PC-9 (cell line): ENCODE measurements at regions not wholly inside any gene's neighbourhood (a gene's known extent, or its start where the extent isn't known, plus 50 kb on each side); places are given as distances from the start of the nearest gene placed in this dataset.
A peak's percentile ranks its signal among the peaks of the same experiment; 100 is the strongest.

Experiments used
- BruUV-seq: library from RNA; stranded (reverse); fragments of 400-500 nt; replicated peaks from 2 replicates; lab custom pipeline; 2021; lab: Mats Ljungman, UMichigan
- CTCF ChIA-PET: fragments of 300-600 bp; sonication (Branson Sonifier 250); formaldehyde crosslinking; loops from one replicate; lab custom pipeline; 2022; ENCODE audit warnings: antibody characterized with exemption; lab: Charles Lee
- POLR2A ChIA-PET: fragments of 300-600 bp; sonication (Branson Sonifier 250); formaldehyde crosslinking; loops from one replicate; lab custom pipeline; 2022; ENCODE audit warnings: antibody characterized with exemption; ENCODE audit not compliant: unreplicated experiment; lab: Charles Lee
- DNase-seq, 2 experiments: peaks; one replicate each; pipeline versions ENCODE4 v3.0.0 to v3.0.0-alpha.2; 2015 to 2022; ENCODE audit warnings: mixed read lengths in 1 of 2
- H2AFZ ChIP-seq: fragments of 200-600 bp; sonication (generic); 2 replicates; pipeline ENCODE4 v1.8.1; 2017; ENCODE audit warnings: antibody characterized with exemption
- H3F3A ChIP-seq: fragments of 200-600 bp; sonication (generic); 2 replicates; pipeline ENCODE4 v1.8.1; 2017; ENCODE audit warnings: antibody characterized with exemption, mild to moderate bottlenecking, low read depth; ENCODE audit not compliant: insufficient read depth
- H3K27ac ChIP-seq: fragments of 200-600 bp; sonication (generic); 2 replicates; pipeline ENCODE4 v1.6.1; 2016; ENCODE audit warnings: mixed run types
- H3K27me3 ChIP-seq: fragments of 200-600 bp; sonication (generic); 2 replicates; pipeline ENCODE4 v1.6.1; 2016; ENCODE audit warnings: low read depth, mixed run types; ENCODE audit not compliant: insufficient read depth
- H3K36me3 ChIP-seq: fragments of 200-600 bp; sonication (generic); 2 replicates; pipeline ENCODE4 v1.6.1; 2016; ENCODE audit warnings: low read depth, mixed run types
- H3K4me1 ChIP-seq: fragments of 200-600 bp; sonication (generic); replicated peaks from 2 replicates; pipeline ENCODE4 v1.6.1; 2016; ENCODE audit warnings: mixed run types; ENCODE audit not compliant: insufficient read depth
- H3K4me2 ChIP-seq: fragments of 200-600 bp; sonication (generic); 2 replicates; pipeline ENCODE4 v1.6.1; 2017; ENCODE audit warnings: mixed run types
- H3K4me3 ChIP-seq: fragments of 200-600 bp; sonication (generic); 2 replicates; pipeline ENCODE4 v1.6.1; 2016; ENCODE audit warnings: mixed run types
- H3K79me2 ChIP-seq: fragments of 200-600 bp; sonication (generic); 2 replicates; pipeline ENCODE4 v1.6.1; 2017; ENCODE audit warnings: low read depth, mixed run types
- H3K9me2 ChIP-seq: fragments of 200-600 bp; sonication (generic); 2 replicates; pipeline ENCODE4 v1.8.1; 2017; ENCODE audit warnings: mild to moderate bottlenecking; ENCODE audit not compliant: insufficient read depth
- H3K9me3 ChIP-seq: fragments of 200-600 bp; sonication (generic); 2 replicates; pipeline ENCODE4 v1.8.1; 2016; ENCODE audit warnings: low read depth; ENCODE audit not compliant: insufficient read depth
- H4K20me1 ChIP-seq: fragments of 200-600 bp; sonication (generic); 2 replicates; pipeline ENCODE4 v1.8.1; 2017; ENCODE audit not compliant: insufficient read depth
- EZH2 ChIP-seq: fragments of 200-600 bp; sonication (generic); IDR thresholded peaks from 2 replicates; pipeline ENCODE4 v1.8.0; 2017; ENCODE audit warnings: antibody characterized with exemption, low read depth
- intact Hi-C: fragments of 100-400 bp; cut with micrococcal nuclease; formaldehyde crosslinking; loops from one replicate; pipeline ENCODE4 v1.10.0; 2022; ENCODE audit not compliant: unreplicated experiment
- TF ChIP-seq, protein P1 (sequence below): fragments of 200-600 bp; sonication (generic); conservative IDR thresholded peaks from 2 replicates; pipeline ENCODE4 v1.6.1; 2017; ENCODE audit warnings: mixed run types, antibody characterized with exemption, mild to moderate bottlenecking, moderate library complexity

DNA sequence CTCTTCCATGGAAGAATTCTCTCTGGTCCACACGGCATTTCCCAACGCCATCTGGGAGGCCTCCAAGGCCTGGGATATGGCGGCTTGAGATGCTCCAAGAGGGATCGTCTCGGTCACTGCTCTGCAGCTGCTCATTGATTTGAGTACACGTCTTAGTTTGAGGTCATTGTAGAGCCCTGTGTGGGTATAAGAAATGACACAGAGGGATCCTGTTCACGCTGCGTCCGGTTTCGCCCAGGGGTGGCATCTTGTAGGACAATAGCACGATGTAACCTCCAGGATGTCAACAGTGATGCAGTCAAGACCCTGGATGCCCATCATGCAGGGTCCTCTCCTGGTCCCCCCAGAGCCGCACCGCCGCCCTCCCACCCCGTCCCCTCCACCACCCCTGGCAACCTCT lies 564.6 kb downstream of the BRD1 start:
- no peaks in the 10 kb centered on the region for H3K9me3 ChIP-seq
- no peaks in the 10 kb centered on the region for H3F3A ChIP-seq
- ChIA-PET CTCF (no interaction called here), POLR2A (no interaction called here)
- no peaks in the 10 kb centered on the region for H3K36me3 ChIP-seq
- intact Hi-C loops, result no loop called here
- no peaks in the 10 kb centered on the region for H3K4me1 ChIP-seq
- no TSS peak for BruUV-seq
- TF ChIP-seq EZH2, result no peak
- TF ChIP-seq, protein P1, sequence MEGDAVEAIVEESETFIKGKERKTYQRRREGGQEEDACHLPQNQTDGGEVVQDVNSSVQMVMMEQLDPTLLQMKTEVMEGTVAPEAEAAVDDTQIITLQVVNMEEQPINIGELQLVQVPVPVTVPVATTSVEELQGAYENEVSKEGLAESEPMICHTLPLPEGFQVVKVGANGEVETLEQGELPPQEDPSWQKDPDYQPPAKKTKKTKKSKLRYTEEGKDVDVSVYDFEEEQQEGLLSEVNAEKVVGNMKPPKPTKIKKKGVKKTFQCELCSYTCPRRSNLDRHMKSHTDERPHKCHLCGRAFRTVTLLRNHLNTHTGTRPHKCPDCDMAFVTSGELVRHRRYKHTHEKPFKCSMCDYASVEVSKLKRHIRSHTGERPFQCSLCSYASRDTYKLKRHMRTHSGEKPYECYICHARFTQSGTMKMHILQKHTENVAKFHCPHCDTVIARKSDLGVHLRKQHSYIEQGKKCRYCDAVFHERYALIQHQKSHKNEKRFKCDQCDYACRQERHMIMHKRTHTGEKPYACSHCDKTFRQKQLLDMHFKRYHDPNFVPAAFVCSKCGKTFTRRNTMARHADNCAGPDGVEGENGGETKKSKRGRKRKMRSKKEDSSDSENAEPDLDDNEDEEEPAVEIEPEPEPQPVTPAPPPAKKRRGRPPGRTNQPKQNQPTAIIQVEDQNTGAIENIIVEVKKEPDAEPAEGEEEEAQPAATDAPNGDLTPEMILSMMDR, result no peak
- no peak overlapping the region for H3K27ac ChIP-seq
- H3K79me2 ChIP-seq, result no peaks in the 10 kb centered on the region
- H3K27me3 ChIP-seq, result peaks cover 90% of the 10 kb centered on the region
- H3K4me3 ChIP-seq, result no peak overlapping the region
- H2AFZ ChIP-seq, result no peak overlapping the region
- H4K20me1 ChIP-seq, result peaks cover 4% of the 10 kb centered on the region
- no peak for DNase-seq
- no peaks in the 10 kb centered on the region for H3K9me2 ChIP-seq
- H3K4me2 ChIP-seq, result no peak overlapping the region

DNA sequence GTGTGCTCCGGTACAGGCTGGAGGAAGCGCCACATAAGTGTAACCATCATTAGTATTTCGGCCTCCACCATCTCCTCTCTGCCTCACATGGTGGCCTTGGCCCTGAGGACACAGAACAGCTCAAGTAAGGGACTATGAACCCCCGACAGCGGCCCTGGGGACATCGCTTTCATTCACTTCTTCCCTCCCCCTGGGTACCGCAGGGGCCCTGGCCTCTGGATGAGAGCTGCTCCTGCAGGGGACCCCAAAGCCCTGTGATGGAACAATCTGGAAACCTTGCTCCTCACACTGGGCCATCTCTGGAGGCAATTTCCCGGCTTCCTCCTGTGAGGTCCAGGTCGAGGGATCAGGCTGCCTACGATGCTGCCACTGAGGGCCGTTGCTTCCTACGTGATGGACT lies 565.5 kb downstream of the BRD1 start:
- Histone ChIP-seq H3K4me1 (no peaks in the 10 kb centered on the region), H3K36me3 (no peaks in the 10 kb centered on the region), H3K9me3 (no peaks in the 10 kb centered on the region), H2AFZ (no peak overlapping the region), H3K4me3 (no peak overlapping the region), H3F3A (no peaks in the 10 kb centered on the region), H3K79me2 (no peaks in the 10 kb centered on the region), H3K9me2 (no peaks in the 10 kb centered on the region), H3K27ac (no peak overlapping the region), H3K27me3 (peaks cover 88% of the 10 kb centered on the region), H3K4me2 (no peak overlapping the region), H4K20me1 (peaks cover 4% of the 10 kb centered on the region)
- ChIA-PET CTCF (no interaction called here), POLR2A (no interaction called here)
- no peak for DNase-seq
- intact Hi-C loops, result no loop called here
- no TSS peak for BruUV-seq
- TF ChIP-seq, protein P1, result no peak
- TF ChIP-seq EZH2, result 0 out of 2 replicates have a peak, but pooled peaks have one; percentile 27

DNA sequence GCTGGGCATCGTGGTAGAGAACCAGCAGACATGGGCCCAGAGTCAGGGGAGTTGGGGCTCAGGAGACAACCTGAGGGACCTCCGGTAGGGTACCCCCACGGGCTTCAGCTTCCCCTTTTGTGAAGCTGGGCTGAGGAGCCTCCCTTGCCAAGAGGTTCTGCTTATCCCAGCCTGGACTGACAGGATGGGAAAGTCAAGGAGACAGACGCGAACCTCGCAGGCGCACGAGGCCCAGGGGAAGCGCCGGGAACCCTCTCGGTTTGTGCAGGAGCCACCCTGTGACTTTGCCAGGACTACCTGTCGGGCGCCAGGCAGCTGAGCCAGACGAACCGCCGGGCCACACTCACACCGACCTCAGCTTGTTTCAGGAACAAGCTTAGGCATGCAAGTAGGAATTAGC lies 566.1 kb downstream of the BRD1 start:
- no peaks in the 10 kb centered on the region for H3K4me1 ChIP-seq
- no peak for DNase-seq
- H3K9me2 ChIP-seq, result no peaks in the 10 kb centered on the region
- H3K4me3 ChIP-seq, result no peak overlapping the region
- no peaks in the 10 kb centered on the region for H3K79me2 ChIP-seq
- H3K4me2 ChIP-seq, result no peak overlapping the region
- H3K27ac ChIP-seq, result no peak overlapping the region
- CTCF ChIA-PET, result no interaction called here
- H3K27me3 ChIP-seq, result peaks cover 86% of the 10 kb centered on the region
- no peaks in the 10 kb centered on the region for H3F3A ChIP-seq
- TF ChIP-seq, protein P1, result no peak
- TF ChIP-seq EZH2, result 0 out of 2 replicates have a peak, but pooled peaks have one; percentile 49
- no peaks in the 10 kb centered on the region for H3K36me3 ChIP-seq
- POLR2A ChIA-PET, result no interaction called here
- no TSS peak for BruUV-seq
- no peak overlapping the region for H2AFZ ChIP-seq
- peaks cover 4% of the 10 kb centered on the region for H4K20me1 ChIP-seq
- intact Hi-C loops, result no loop called here
- H3K9me3 ChIP-seq, result no peaks in the 10 kb centered on the region
